ENCODE measurements at regions not wholly inside any gene's neighbourhood (a gene's known extent, or its start where the extent isn't known, plus 50 kb on each side); places are given as distances from the start of the nearest gene placed in this dataset.

- no peak for TF ChIP-seq CTCF (IDR thresholded peaks at IDR 0.05; ENCODE audit: low read depth, low read length, poor library complexity, severe bottlenecking)
- no peak for TF ChIP-seq EZH2phosphoT487 (IDR thresholded peaks at IDR 0.05; ENCODE audit: borderline replicate concordance, low read length)
Observed at GRCh38 chr15:92840149-92840548, 60.0 kb upstream of the CHD2 start.

Data from DOHH2 (cell line).